Right atrium auricular region (tissue), 2 donors: ENCODE measurements at regions not wholly inside any gene's neighbourhood (a gene's known extent, or its start where the extent isn't known, plus 50 kb on each side); places are given as distances from the start of the nearest gene placed in this dataset.

Experiments
- DNase-seq: peaks from one replicate; pipeline ENCODE4 v3.0.0-alpha.2; 2019; ENCODE audit warnings: low spot score
- H3K27ac ChIP-seq, 2 donors: fragments of 200-600 bp; sonication (generic); 1 replicate in 1 of 2; 2 replicates in 1 of 2; pipeline ENCODE4 v1.5.1; 2016 to 2019
- H3K27me3 ChIP-seq, 2 donors: fragments of 200-600 bp; sonication (generic); one replicate each; pipeline versions ENCODE4 v1.5.1 to v1.6.0; 2017 to 2019
- H3K36me3 ChIP-seq: fragments of 200-600 bp; sonication (generic); one replicate; pipeline ENCODE4 v1.5.1; 2016
- H3K4me1 ChIP-seq, 2 donors: fragments of 200-600 bp; sonication (generic); one replicate each; pipeline versions ENCODE4 v1.5.1 to v1.6.0; 2017 to 2019
- H3K4me3 ChIP-seq, 2 donors: fragments of 200-600 bp; sonication (generic); 1 replicate in 1 of 2; 2 replicates in 1 of 2; pipeline ENCODE4 v1.5.1; 2017 to 2019; ENCODE audit warnings: mild to moderate bottlenecking in 1 of 2, moderate library complexity in 1 of 2
- H3K9me3 ChIP-seq, 2 donors: fragments of 200-600 bp; sonication (generic); one replicate each; pipeline ENCODE4 v1.5.1; 2019
- CTCF ChIP-seq, 2 donors: fragments of 200-600 bp; sonication (generic); IDR thresholded peaks; one replicate each; pipeline ENCODE4 v1.5.1; 2019; ENCODE audit warnings: antibody characterized with exemption in 2 of 2

DNA sequence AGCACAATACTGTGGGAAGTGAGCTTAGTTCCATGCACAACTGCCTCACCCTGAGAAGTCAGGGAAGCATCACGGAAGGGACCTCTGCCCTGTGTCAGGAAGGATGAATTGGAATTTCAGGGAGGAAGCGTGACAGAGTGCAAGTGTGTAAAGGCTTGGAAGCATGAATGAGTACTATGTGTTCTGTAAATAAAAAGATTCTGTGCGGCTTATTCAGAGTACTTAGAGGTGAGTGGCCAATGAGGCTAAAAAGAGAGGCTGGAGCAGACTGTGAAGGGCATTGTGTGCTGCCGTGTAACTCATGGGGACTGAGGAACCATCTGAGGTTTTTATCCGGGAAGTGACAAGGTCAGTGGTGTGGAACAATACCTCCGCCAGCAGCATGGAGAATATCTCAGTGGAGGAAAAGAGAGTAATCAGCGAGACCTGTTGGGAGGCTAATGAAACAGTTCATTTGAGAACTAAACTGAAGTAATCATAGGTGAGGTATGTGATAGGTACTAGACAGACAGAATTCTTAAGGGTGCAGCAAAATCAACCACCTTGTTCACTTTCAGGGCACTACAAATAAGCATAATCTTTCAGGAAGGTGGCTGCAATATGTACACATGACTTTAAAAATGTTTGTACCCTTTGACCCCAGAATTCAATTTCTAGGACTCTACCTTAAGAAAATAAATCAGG lies 64.9 kb upstream of the SPRED1 start:
- Histone ChIP-seq H3K4me3 (no peak overlapping the region), H3K27me3 (no peaks in the 10 kb centered on the region), H3K27ac (no peak overlapping the region), H3K4me1 (no peaks in the 10 kb centered on the region), H3K36me3 (no peaks in the 10 kb centered on the region), H3K9me3 (no peaks in the 10 kb centered on the region)
- DNase-seq, result no peak
- no peak for TF ChIP-seq CTCF (IDR thresholded peaks at IDR 0.05)

DNA sequence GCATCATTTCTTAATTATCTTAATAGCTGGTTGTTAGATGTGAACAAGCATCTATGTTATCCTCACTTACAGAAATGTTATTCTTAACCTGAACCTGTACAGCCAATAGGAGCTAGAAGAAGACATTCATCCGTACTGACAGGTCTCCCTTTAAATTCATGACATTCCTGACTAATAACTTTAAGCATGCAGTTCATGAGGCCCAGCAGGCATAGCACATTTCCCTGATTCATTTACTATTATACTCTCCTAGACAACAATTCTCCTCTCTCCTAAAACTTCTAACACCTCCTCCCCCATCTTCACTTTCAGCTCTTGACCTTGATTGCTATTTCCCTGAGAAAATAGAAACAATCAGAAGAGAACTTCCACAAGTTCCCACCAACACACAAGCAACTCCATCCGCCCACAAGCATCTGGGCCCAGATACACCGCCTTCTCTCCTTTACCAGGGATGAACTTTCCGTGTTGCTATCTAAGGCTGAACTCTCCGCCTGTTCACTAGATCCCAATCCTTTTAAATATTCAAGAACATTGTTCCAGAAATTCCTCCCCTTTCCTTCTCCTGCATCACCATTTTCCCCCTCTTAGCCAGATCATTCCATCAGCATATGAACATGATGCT lies 62.9 kb upstream of the SPRED1 start:
- Histone ChIP-seq H3K9me3 (no peaks in the 10 kb centered on the region), H3K4me1 (no peaks in the 10 kb centered on the region), H3K36me3 (no peaks in the 10 kb centered on the region), H3K27ac (no peak overlapping the region), H3K27me3 (no peaks in the 10 kb centered on the region), H3K4me3 (no peak overlapping the region)
- no peak for DNase-seq
- no peak for TF ChIP-seq CTCF (IDR thresholded peaks at IDR 0.05)

- H3K4me1 ChIP-seq, result no peaks in the 10 kb centered on the region
- no peak for TF ChIP-seq CTCF (IDR thresholded peaks at IDR 0.05)
These were observed 62.1 kb upstream of the SPRED1 start for GRCh38 chr15:38190501-38190900.

GRCh38 chr15:38192496-38192895 lies 60.1 kb upstream of the SPRED1 start:
- Histone ChIP-seq H3K36me3 (no peaks in the 10 kb centered on the region), H3K27ac (no peak overlapping the region), H3K9me3 (no peaks in the 10 kb centered on the region), H3K27me3 (no peaks in the 10 kb centered on the region), H3K4me1 (no peaks in the 10 kb centered on the region), H3K4me3 (no peak overlapping the region)
- DNase-seq, result no peak
- TF ChIP-seq CTCF (IDR thresholded peaks at IDR 0.05), result no peak

More at GRCh38 chr15:38190501-38190900, 62.1 kb upstream of the SPRED1 start:
- DNase-seq, result no peak
- Histone ChIP-seq H3K4me3 (no peak overlapping the region), H3K36me3 (no peaks in the 10 kb centered on the region), H3K27me3 (no peaks in the 10 kb centered on the region), H3K27ac (no peak overlapping the region), H3K9me3 (no peaks in the 10 kb centered on the region)

DNA sequence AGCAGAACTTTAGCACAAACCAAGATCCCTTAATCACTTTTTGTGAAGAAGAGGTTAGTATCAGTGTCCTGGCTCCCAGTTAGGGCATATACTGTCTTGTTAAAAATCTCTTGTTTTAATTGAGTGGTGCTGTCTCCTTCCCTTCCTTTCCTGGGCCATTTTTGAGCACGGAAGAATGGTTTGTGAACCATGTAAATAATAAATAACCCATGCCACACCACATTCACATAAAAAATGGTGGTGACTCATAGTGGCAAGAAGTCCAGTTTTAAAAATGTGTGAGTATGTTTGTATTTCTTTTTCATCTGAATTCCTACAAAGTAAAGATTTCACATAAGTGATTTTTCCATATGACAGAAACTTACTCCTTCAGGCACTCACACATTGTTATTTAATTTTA lies 59.1 kb upstream of the SPRED1 start:
- H3K4me3 ChIP-seq, result no peak overlapping the region
- TF ChIP-seq CTCF (IDR thresholded peaks at IDR 0.05), result no peak
- no peaks in the 10 kb centered on the region for H3K36me3 ChIP-seq
- no peaks in the 10 kb centered on the region for H3K9me3 ChIP-seq
- no peak overlapping the region for H3K27ac ChIP-seq
- no peak for DNase-seq
- H3K4me1 ChIP-seq, result no peaks in the 10 kb centered on the region
- H3K27me3 ChIP-seq, result no peaks in the 10 kb centered on the region
